HG02610 (cell line): ENCODE measurements at regions not wholly inside any gene's neighbourhood (a gene's known extent, or its start where the extent isn't known, plus 50 kb on each side); places are given as distances from the start of the nearest gene placed in this dataset.
"Not testable (repeated sequence)": the region's sequence is repeated elsewhere in the genome, so short reads cannot be mapped to it uniquely, and the experiment has no call there.

ENCODE experiments used
- ATAC-seq: cut with Tn5 transposase; IDR thresholded peaks from one replicate; pipeline ENCODE4 v1.9.1; 2021; ENCODE audit warnings: mild to moderate bottlenecking, moderate library complexity; ENCODE audit not compliant: unreplicated experiment

DNA sequence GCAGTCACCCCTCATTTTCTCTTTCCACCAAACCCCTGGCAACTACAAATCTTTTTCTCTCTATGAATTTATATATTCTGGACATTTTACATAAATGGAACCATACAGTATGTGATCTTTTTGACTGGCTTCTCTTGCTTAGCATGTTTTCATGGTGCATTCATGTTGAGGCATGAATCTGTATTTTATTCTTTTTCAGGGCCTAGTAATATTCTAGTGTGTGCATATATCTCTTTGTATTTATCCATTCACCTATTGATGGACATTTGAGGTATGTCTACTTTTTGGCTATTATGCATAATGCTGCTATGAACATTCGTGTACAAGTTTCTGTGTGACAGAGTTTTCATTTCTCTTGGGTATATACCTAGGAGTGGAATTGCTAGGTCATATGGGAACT is 78.2 kb downstream of the HACD1 start:
- ATAC-seq: no peak

- no peak for ATAC-seq
These were observed 79.9 kb downstream of the HACD1 start for GRCh38 chr10:17537281-17537680.

- no peak for ATAC-seq
These were observed 81.0 kb downstream of the HACD1 start for GRCh38 chr10:17536221-17536620.

- no peak for ATAC-seq
These were observed 79.3 kb upstream of the ST8SIA6 start for GRCh38 chr10:17533731-17534130.

GRCh38 chr10:17528306-17528862 is 74.0 kb upstream of the ST8SIA6 start:
- ATAC-seq: no peak

DNA sequence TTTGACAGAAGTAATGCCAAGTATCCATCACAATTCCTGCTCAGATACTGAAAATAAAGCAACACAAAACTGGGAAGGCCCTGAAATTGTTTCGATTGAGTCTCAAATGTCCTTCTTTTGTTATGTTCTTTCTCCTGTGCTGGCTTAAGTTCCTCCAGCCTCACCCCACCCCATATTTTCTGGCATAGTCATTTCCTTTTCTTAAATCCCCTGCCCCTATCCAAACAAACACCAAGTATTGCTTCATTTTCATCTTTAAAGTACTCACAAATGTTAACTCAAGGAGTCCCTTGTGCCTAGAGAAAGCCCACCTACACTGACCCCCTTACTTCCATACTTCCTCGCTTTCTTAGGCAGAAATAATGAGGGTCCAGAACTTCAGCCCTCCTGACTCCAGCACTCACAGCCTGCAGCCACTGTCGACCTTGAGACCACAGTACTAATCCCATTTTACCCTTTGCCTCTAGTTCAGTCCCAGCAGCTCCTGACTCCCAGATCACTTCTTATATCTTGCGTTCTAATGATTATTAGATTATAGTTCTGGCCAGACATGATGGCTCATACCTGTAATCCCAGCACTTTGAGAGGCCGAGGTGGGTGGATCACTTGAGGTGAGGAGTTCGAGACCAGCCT is 73.2 kb upstream of the ST8SIA6 start:
- no peak for ATAC-seq

GRCh38 chr10:17526571-17526970 is 72.2 kb upstream of the ST8SIA6 start:
- ATAC-seq: not testable (repeated sequence)

DNA sequence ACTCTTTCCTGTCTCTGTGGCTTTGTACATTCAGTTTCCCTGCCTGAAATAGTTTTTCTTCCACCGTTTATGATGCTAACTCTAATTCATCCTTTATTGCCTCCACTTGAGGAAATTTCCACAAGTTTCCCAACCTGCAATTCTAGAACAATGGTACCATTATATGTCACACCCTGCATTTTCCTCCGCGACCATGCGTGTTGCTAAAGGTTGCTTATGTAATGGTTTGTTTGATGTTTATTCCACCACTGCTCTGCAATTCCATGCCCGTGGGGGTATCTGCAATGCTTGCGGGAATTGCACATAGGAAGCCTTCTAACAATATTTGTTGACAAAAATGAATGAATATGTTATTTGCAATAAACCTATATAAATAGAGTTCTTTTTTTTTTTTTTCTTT is 69.5 kb upstream of the ST8SIA6 start:
- ATAC-seq: no peak

DNA sequence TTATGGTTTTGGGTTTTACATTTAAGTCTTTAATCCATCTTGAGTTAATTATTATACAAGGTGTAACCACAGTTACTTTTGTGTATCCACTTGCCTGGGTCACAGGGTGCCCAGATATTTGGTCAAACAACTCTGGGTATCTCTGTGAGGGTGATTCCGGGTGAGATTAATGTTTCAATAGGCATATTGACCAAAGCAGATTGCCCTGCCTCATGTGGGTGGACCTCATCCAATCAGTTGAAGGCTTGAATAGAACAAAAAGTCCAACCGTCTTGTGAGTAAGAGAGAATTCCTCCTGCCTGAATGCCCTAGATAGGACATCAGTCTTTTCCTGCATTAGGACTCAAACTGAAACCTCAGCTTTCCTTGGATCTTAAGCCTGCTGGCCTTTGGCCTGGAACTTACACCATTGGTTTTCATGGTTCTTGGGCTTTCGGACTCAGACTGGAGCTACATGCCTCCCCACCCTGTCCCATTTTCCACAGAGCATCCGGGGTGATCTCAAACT is 68.9 kb upstream of the ST8SIA6 start:
- ATAC-seq: no peak

- ATAC-seq: not testable (repeated sequence)
These were observed 67.9 kb upstream of the ST8SIA6 start for GRCh38 chr10:17522269-17522668.

DNA sequence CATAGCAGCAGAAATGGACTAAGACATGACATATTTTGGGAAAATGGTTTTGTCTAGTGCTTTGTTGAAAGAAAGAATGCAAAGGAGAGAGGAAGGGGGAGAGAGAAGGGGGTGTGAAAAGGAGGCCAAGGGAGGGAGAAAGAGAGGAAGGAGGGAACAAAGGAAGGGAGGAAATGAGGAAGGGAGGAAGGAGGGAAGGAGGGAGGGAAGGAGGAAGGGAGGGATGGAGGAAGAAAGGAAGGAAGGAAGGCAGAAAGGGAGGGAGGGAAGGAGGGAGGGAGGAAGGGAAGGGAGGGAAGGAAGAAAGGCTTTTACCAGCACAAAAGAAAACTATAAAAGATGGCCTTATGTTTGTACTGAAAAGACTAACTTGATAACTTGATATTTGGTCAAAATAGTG is 65.1 kb upstream of the ST8SIA6 start:
- ATAC-seq: no peak

GRCh38 chr10:17518338-17518737 is 63.9 kb upstream of the ST8SIA6 start:
- no peak for ATAC-seq

DNA sequence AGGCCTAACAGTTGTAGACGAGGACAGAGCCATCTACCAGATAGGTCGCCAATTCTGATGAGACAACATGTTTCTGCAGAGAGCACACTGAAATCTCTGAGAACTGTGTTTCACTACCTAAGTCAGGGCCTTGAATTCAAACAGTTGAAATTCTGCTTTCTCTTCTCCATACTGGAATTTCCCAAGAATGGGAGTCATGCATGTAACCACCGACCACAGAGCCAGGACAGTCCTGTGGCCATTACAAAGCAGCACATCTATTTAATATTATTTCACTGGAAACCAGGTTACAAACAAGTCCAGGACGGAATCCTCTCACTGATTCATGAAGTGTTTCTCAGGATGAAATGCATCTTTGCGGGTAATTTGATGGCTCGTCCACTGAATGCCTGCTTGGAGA is 62.0 kb upstream of the ST8SIA6 start:
- no peak for ATAC-seq

DNA sequence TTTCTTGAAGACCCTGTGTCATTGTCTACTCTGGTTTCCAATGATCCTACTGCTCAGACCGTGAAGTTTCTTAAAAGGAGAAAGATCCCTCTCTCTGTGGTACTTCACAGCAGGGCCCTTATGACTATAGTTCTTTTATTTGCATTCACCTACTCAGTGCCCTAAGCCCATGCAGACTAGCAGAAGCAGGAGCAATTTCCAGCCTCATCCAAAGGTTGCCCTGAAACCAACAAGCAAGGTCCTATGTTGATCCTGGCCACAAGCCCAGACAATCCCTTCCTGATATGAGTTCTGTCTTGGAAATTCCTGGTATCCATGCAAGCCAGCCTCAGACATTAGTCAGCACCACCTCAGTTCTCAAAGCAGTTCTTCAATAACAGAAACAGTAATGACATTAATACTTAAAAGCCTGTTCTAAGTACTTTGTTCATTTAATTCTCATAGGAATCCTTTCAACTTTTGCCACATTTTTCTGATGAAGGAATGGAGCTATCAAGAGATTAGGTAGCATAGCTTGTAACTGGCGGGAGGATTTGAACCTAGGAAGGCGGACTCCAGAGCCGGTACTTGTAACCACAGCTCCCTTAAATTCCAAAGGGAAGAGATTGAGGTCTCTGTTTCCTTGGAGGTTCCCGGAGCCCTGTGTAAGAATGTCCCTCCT is 58.1 kb upstream of the ST8SIA6 start:
- ATAC-seq: peak; percentile 34

DNA sequence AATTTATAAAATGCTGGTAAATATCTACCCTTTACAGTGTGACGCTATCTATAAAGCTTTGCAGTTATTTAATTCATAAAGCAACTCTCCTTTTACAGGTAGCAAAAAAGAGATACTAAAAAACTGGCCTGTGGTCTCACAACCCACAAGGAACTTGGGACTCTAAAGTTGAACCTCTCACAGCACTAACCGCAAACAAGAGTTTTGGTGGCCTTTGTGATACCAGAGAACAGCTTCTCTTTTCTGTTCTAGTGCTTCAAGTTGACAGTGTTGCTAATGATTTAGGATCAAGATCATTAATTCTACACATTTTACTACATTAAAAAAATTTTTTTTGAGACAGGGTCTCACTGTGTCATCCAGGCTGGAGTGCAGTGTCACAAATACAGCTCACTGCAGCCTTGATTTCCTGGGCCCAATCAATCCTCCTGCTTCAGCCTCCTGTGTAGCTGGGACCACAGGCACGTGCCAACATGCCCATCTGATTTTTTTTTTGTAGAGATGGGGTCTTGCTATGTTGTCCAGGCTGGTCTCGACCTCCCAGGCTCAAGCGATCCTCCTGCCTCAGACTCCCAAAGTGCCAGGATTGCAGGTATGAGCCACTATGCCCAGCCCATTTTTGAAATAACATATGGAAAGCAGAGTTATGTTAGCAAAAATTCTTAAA is 56.0 kb upstream of the ST8SIA6 start:
- ATAC-seq: peak; percentile 53

GRCh38 chr10:17507538-17507937 is 53.1 kb upstream of the ST8SIA6 start:
- no peak for ATAC-seq

DNA sequence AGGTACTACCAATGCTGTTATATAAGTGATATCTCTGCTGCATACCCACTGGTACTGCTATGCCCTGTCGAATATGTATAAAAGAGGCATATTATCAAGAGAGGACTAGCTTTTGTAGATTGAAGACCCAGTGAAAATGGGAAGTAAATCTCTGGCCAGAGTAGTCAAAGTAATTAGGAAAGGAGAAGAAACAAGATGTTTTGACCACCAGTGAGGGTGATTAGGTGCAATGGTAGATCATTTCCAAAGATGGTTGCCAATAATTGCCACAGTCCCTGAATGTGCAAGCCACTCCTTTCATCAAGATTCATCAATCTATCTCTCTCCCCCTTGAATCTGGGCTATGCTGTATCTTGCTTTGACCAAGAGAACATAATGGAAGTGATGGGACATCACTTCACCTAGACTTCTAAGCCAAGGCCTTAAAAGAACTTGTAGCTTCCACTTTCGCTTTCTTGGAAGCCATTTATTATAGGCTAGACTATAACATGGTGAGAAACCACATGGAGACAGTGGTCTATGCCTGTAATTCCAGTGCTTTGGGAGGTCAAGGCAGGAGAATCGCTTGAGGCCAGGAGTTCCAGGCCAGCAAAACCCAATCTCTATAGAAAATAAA is 52.6 kb upstream of the ST8SIA6 start:
- ATAC-seq: no peak

DNA sequence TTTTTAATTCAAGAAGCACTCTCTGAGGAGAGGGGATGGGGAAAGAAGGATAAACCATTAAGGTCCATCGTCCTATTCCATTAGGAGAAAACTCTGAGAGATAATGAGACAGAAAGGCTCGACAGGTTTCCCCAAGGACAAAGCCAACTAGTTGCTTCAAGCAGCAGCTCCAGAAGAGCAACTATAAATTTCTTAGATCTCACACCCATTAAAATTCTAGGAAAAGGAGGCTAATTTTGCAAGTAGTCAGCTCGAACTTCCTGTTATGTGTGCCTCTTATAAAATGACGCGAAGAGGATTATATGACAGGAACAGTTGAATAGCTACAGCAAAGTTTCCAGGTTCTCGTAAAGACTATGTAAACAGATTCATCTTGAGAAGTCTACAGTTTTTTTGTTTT is 52.0 kb upstream of the ST8SIA6 start:
- no peak for ATAC-seq

GRCh38 chr10:17504547-17505245 is 50.3 kb upstream of the ST8SIA6 start:
- ATAC-seq: no peak
